HG02763 (cell line): ENCODE measurements at regions not wholly inside any gene's neighbourhood (a gene's known extent, or its start where the extent isn't known, plus 50 kb on each side); places are given as distances from the start of the nearest gene placed in this dataset.

ENCODE experiments used
- ATAC-seq: cut with Tn5 transposase; IDR thresholded peaks from one replicate; pipeline ENCODE4 v1.9.1; 2021; ENCODE audit warnings: mild to moderate bottlenecking, moderate library complexity; ENCODE audit not compliant: unreplicated experiment

- no peak for ATAC-seq
Observed at GRCh38 chr2:60297296-60298005, 256.0 kb downstream of the BCL11A start.

GRCh38 chr2:60296219-60296955, 257.1 kb downstream of the BCL11A start:
- ATAC-seq = no peak

- no peak for ATAC-seq
Observed at GRCh38 chr2:60295636-60295962, 257.9 kb downstream of the BCL11A start.

- no peak for ATAC-seq
Observed at GRCh38 chr2:60294901-60295635, 258.4 kb downstream of the BCL11A start.

- ATAC-seq = no peak
Observed at GRCh38 chr2:60292242-60292641, 261.2 kb downstream of the BCL11A start.

- no peak for ATAC-seq
Observed at GRCh38 chr2:60290509-60290908, 262.9 kb downstream of the BCL11A start.

GRCh38 chr2:60285626-60286316, 267.7 kb downstream of the BCL11A start:
- no peak for ATAC-seq

- ATAC-seq = no peak
Observed at GRCh38 chr2:60283626-60284025, 269.8 kb downstream of the BCL11A start.

GRCh38 chr2:60282886-60283285, 270.6 kb downstream of the BCL11A start:
- no peak for ATAC-seq

GRCh38 chr2:60281730-60282129, 271.7 kb downstream of the BCL11A start:
- no peak for ATAC-seq

- no peak for ATAC-seq
Observed at GRCh38 chr2:60280238-60280637, 273.2 kb downstream of the BCL11A start.

- ATAC-seq = no peak
Observed at GRCh38 chr2:60278906-60279305, 274.5 kb downstream of the BCL11A start.

- no peak for ATAC-seq
Observed at GRCh38 chr2:60275958-60276357, 277.5 kb downstream of the BCL11A start.

GRCh38 chr2:60273836-60274235, 279.6 kb downstream of the BCL11A start:
- ATAC-seq = no peak

GRCh38 chr2:60271713-60272112, 281.7 kb downstream of the BCL11A start:
- ATAC-seq = no peak

- ATAC-seq = no peak
Observed at GRCh38 chr2:60271131-60271530, 282.3 kb downstream of the BCL11A start.

GRCh38 chr2:60268661-60269060, 284.8 kb downstream of the BCL11A start:
- ATAC-seq = no peak

GRCh38 chr2:60268032-60268431, 285.4 kb downstream of the BCL11A start:
- no peak for ATAC-seq

GRCh38 chr2:60267122-60267521, 286.3 kb downstream of the BCL11A start:
- no peak for ATAC-seq

GRCh38 chr2:60262178-60262577, 291.3 kb downstream of the BCL11A start:
- no peak for ATAC-seq

GRCh38 chr2:60260639-60261296, 292.7 kb downstream of the BCL11A start:
- ATAC-seq = no peak
